WTC11 (cell line): ENCODE measurements at regions not wholly inside any gene's neighbourhood (a gene's known extent, or its start where the extent isn't known, plus 50 kb on each side); places are given as distances from the start of the nearest gene placed in this dataset.

Experiments used
- CREM ChIP-seq: sonication (generic); formaldehyde crosslinking; IDR thresholded peaks from 2 replicates; pipeline ENCODE4 v1.8.1; 2022; ENCODE audit warnings: mild to moderate bottlenecking, missing genetic modification reagents, moderate library complexity
- ELF4 ChIP-seq: sonication (generic); formaldehyde crosslinking; IDR thresholded peaks from 2 replicates; pipeline ENCODE4 v1.8.1; 2022; ENCODE audit warnings: low read depth, mild to moderate bottlenecking, moderate library complexity, missing genetic modification reagents
- ESRRA ChIP-seq: sonication (generic); formaldehyde crosslinking; IDR thresholded peaks from 2 replicates; pipeline ENCODE4 v1.8.1; 2022; ENCODE audit warnings: mild to moderate bottlenecking, missing genetic modification reagents, borderline replicate concordance
- JUN ChIP-seq: sonication (generic); formaldehyde crosslinking; IDR thresholded peaks from 2 replicates; pipeline ENCODE4 v1.8.0; 2023; ENCODE audit warnings: mild to moderate bottlenecking, missing genetic modification reagents
- SMAD3 ChIP-seq: sonication (generic); formaldehyde crosslinking; IDR thresholded peaks from 2 replicates; pipeline ENCODE4 v1.8.0; 2022; ENCODE audit warnings: missing genetic modification reagents, mild to moderate bottlenecking, borderline replicate concordance
- TF ChIP-seq, protein P1 (sequence below): sonication (generic); formaldehyde crosslinking; IDR thresholded peaks from 2 replicates; pipeline ENCODE4 v1.8.0; 2022; ENCODE audit warnings: mild to moderate bottlenecking, missing genetic modification reagents
- TF ChIP-seq, protein P2 (sequence below): fragments of 200-600 bp; IDR thresholded peaks from 2 replicates; pipeline ENCODE4 v1.8.0; 2022; ENCODE audit warnings: antibody characterized with exemption

DNA sequence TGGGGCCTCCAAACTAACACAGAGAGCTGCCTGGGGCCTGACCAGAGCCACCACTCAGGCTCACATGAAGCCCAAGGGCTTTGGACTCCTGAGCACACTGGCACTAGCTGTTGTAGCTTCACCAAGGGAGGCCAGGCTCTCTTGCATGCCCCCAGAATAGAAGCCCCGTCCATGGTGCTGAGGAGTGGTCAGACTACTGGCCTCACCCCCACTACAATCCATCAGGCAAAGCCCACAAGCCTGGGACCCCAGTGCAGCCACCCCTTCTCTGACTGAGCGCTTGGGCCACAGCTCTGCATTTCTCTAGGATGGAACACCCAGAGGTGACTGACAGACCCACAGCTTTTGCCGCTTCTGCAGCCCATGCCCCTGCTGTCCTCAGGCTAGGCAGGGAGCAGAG lies 180.8 kb downstream of the PYDC2 start:
- TF ChIP-seq SMAD3 (CRISPR knock-in tag) (no peak), ESRRA (CRISPR knock-in tag) (no peak), ELF4 (CRISPR knock-in tag) (no peak), JUN (CRISPR knock-in tag) (no peak), CREM (CRISPR knock-in tag) (no peak)
- TF ChIP-seq, protein P1, sequence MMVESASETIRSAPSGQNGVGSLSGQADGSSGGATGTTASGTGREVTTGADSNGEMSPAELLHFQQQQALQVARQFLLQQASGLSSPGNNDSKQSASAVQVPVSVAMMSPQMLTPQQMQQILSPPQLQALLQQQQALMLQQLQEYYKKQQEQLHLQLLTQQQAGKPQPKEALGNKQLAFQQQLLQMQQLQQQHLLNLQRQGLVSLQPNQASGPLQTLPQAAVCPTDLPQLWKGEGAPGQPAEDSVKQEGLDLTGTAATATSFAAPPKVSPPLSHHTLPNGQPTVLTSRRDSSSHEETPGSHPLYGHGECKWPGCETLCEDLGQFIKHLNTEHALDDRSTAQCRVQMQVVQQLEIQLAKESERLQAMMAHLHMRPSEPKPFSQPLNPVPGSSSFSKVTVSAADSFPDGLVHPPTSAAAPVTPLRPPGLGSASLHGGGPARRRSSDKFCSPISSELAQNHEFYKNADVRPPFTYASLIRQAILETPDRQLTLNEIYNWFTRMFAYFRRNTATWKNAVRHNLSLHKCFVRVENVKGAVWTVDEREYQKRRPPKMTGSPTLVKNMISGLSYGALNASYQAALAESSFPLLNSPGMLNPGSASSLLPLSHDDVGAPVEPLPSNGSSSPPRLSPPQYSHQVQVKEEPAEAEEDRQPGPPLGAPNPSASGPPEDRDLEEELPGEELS = no peak
- TF ChIP-seq, protein P2, sequence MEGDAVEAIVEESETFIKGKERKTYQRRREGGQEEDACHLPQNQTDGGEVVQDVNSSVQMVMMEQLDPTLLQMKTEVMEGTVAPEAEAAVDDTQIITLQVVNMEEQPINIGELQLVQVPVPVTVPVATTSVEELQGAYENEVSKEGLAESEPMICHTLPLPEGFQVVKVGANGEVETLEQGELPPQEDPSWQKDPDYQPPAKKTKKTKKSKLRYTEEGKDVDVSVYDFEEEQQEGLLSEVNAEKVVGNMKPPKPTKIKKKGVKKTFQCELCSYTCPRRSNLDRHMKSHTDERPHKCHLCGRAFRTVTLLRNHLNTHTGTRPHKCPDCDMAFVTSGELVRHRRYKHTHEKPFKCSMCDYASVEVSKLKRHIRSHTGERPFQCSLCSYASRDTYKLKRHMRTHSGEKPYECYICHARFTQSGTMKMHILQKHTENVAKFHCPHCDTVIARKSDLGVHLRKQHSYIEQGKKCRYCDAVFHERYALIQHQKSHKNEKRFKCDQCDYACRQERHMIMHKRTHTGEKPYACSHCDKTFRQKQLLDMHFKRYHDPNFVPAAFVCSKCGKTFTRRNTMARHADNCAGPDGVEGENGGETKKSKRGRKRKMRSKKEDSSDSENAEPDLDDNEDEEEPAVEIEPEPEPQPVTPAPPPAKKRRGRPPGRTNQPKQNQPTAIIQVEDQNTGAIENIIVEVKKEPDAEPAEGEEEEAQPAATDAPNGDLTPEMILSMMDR = no peak
